ENCODE measurements at regions not wholly inside any gene's neighbourhood (a gene's known extent, or its start where the extent isn't known, plus 50 kb on each side); places are given as distances from the start of the nearest gene placed in this dataset.

- Mint-ChIP-seq H3K4me1 (ENCODE audit: low read depth) (no peaks in the 10 kb centered on the region), H3K9me3 (no peaks in the 10 kb centered on the region), H3K27ac (no peak overlapping the region), H3K4me3 (no peak overlapping the region), H3K36me3 (ENCODE audit: low read depth) (no peaks in the 10 kb centered on the region), H3K27me3 (ENCODE audit: low read depth) (peaks cover 22% of the 10 kb centered on the region)
- intact Hi-C loops (cut with micrococcal nuclease), result no loop called here
- CTCF ChIA-PET, result no interaction called here
- DNase-seq, result no peak
Measured at GRCh38 chr7:18288322-18289037, 207.1 kb upstream of the HDAC9 start.

GRCh38 chr7:18289788-18290187 lies 205.8 kb upstream of the HDAC9 start:
- CTCF ChIA-PET, result no interaction called here
- no peaks in the 10 kb centered on the region for H3K36me3 Mint-ChIP-seq (ENCODE audit: low read depth)
- no peaks in the 10 kb centered on the region for H3K4me1 Mint-ChIP-seq (ENCODE audit: low read depth)
- no peaks in the 10 kb centered on the region for H3K9me3 Mint-ChIP-seq
- no peak overlapping the region for H3K27ac Mint-ChIP-seq
- H3K4me3 Mint-ChIP-seq, result no peak overlapping the region
- DNase-seq, result no peak
- peaks cover 28% of the 10 kb centered on the region for H3K27me3 Mint-ChIP-seq (ENCODE audit: low read depth)
- intact Hi-C loops (cut with micrococcal nuclease), result no loop called here

GRCh38 chr7:18290223-18290622 lies 205.3 kb upstream of the HDAC9 start:
- Mint-ChIP-seq H3K27ac (no peak overlapping the region), H3K4me3 (no peak overlapping the region), H3K4me1 (ENCODE audit: low read depth) (no peaks in the 10 kb centered on the region), H3K36me3 (ENCODE audit: low read depth) (no peaks in the 10 kb centered on the region), H3K27me3 (ENCODE audit: low read depth) (peaks cover 28% of the 10 kb centered on the region), H3K9me3 (no peaks in the 10 kb centered on the region)
- DNase-seq, result no peak
- CTCF ChIA-PET, result interaction anchor here (0.7 kb wide), 1 partner anchor 520 kb away, joined by 3 read pairs; no protein-coding TSS in a partner anchor
- intact Hi-C loops (cut with micrococcal nuclease), result no loop called here

GRCh38 chr7:18290865-18291264 lies 204.7 kb upstream of the HDAC9 start:
- no peaks in the 10 kb centered on the region for H3K9me3 Mint-ChIP-seq
- H3K4me3 Mint-ChIP-seq, result no peak overlapping the region
- no peak overlapping the region for H3K27ac Mint-ChIP-seq
- CTCF ChIA-PET, result interaction anchor here (0.7 kb wide), 1 partner anchor 521 kb away, joined by 3 read pairs; no protein-coding TSS in a partner anchor
- peaks cover 28% of the 10 kb centered on the region for H3K27me3 Mint-ChIP-seq (ENCODE audit: low read depth)
- no peak for DNase-seq
- no peaks in the 10 kb centered on the region for H3K4me1 Mint-ChIP-seq (ENCODE audit: low read depth)
- H3K36me3 Mint-ChIP-seq (ENCODE audit: low read depth), result no peaks in the 10 kb centered on the region
- intact Hi-C loops (cut with micrococcal nuclease), result no loop called here

- no peaks in the 10 kb centered on the region for H3K4me1 Mint-ChIP-seq (ENCODE audit: low read depth)
- H3K27me3 Mint-ChIP-seq (ENCODE audit: low read depth), result peaks cover 28% of the 10 kb centered on the region
- H3K27ac Mint-ChIP-seq, result no peak overlapping the region
- H3K36me3 Mint-ChIP-seq (ENCODE audit: low read depth), result no peaks in the 10 kb centered on the region
- H3K9me3 Mint-ChIP-seq, result no peaks in the 10 kb centered on the region
- CTCF ChIA-PET, result interaction anchor here (0.7 kb wide), 1 partner anchor 70 kb away, joined by 3 read pairs; no protein-coding TSS in a partner anchor
- intact Hi-C loops (cut with micrococcal nuclease), result no loop called here
- DNase-seq, result no peak
- H3K4me3 Mint-ChIP-seq, result no peak overlapping the region
Measured at GRCh38 chr7:18292584-18292983, 203.0 kb upstream of the HDAC9 start.

GRCh38 chr7:18293759-18294158 lies 201.8 kb upstream of the HDAC9 start:
- CTCF ChIA-PET, result no interaction called here
- Mint-ChIP-seq H3K36me3 (ENCODE audit: low read depth) (no peaks in the 10 kb centered on the region), H3K4me1 (ENCODE audit: low read depth) (no peaks in the 10 kb centered on the region), H3K27me3 (ENCODE audit: low read depth) (peaks cover 26% of the 10 kb centered on the region), H3K9me3 (no peaks in the 10 kb centered on the region), H3K27ac (no peak overlapping the region), H3K4me3 (no peak overlapping the region)
- DNase-seq, result no peak
- intact Hi-C loops (cut with micrococcal nuclease), result no loop called here

DNA sequence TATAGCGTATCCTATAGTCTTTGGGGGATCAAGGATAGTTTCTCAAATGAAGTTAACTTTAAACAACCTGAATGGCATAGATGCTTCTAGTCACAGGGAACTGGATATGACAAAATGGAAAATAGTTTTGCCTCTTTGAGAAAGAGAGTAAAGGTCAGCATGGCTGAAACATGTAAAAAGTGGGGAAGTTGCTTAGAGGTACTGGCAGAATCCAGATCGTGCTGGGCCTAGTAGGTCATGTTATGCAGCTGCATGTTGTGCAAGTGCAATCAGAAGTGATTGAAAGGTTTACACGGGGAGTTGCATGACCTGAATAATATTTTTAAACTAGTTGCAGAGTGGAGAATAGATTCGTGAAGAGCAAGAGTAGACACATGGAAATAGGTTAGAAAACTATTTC lies 201.1 kb upstream of the HDAC9 start:
- no peak overlapping the region for H3K4me3 Mint-ChIP-seq
- no peaks in the 10 kb centered on the region for H3K36me3 Mint-ChIP-seq (ENCODE audit: low read depth)
- intact Hi-C loops (cut with micrococcal nuclease), result no loop called here
- H3K4me1 Mint-ChIP-seq (ENCODE audit: low read depth), result no peaks in the 10 kb centered on the region
- no peaks in the 10 kb centered on the region for H3K9me3 Mint-ChIP-seq
- no peak overlapping the region for H3K27ac Mint-ChIP-seq
- peaks cover 24% of the 10 kb centered on the region for H3K27me3 Mint-ChIP-seq (ENCODE audit: low read depth)
- DNase-seq, result no peak
- CTCF ChIA-PET, result no interaction called here

DNA sequence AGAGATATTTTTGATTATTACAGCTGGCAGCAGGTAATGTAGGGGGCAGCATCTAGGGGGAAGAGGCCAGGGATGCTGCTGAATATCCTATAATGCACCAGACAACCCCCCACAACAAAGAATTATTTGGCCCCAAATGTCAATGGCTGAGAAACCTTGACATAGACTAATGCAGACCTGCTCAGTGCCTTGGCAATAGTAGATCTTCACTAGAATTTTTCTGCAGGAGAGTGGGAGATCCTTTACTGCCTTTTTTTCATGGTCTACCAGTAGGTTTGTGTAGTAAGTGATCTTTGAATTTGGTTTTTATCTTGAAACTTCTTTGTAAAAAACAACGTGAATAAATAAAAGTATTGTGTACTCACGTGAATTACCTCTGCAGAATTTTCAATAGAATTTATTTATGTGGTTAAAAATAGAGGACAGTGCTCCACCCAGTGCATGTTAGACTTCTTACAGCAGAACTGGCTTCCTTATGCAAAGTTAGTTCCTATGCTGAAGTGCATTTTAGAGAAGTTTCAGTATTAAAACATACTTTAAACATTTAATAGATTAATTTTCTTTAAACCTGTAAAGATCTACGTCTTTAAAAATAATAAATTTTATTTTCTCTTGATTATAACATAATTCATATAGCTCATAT lies 199.6 kb upstream of the HDAC9 start:
- CTCF ChIA-PET, result no interaction called here
- H3K4me3 Mint-ChIP-seq, result no peak overlapping the region
- H3K36me3 Mint-ChIP-seq (ENCODE audit: low read depth), result no peaks in the 10 kb centered on the region

DNA sequence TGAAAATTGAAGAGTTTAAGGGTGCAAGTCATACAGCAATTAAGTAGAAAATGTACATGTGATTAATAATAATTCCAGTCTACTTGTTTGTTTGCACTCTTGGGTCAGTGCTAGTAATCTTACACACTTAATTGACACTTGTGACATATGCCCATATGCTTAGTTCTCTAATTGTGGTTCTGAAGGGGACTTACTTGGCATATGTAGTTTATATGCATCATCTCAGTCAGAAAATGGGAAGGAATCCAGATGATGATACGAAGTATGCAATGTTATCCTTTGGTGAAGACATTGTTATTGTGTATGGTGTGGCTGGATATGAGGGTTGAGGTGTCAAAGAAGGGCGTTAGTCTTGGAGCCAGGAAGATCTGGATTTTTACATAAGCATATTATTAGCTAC lies 193.5 kb upstream of the HDAC9 start:
- Mint-ChIP-seq H3K4me3 (no peak overlapping the region), H3K27ac (no peak overlapping the region), H3K36me3 (ENCODE audit: low read depth) (no peaks in the 10 kb centered on the region), H3K27me3 (ENCODE audit: low read depth) (no peaks in the 10 kb centered on the region), H3K9me3 (no peaks in the 10 kb centered on the region), H3K4me1 (ENCODE audit: low read depth) (no peaks in the 10 kb centered on the region)
- intact Hi-C loops (cut with micrococcal nuclease), result no loop called here
- DNase-seq, result no peak
- CTCF ChIA-PET, result no interaction called here

More for the DNA sequence above, 199.6 kb upstream of the HDAC9 start:
- intact Hi-C loops (cut with micrococcal nuclease), result no loop called here
- Mint-ChIP-seq H3K27me3 (ENCODE audit: low read depth) (peaks cover 16% of the 10 kb centered on the region), H3K27ac (no peak overlapping the region), H3K4me1 (ENCODE audit: low read depth) (no peaks in the 10 kb centered on the region), H3K9me3 (no peaks in the 10 kb centered on the region)
- no peak for DNase-seq

- Mint-ChIP-seq H3K27ac (no peak overlapping the region), H3K4me3 (no peak overlapping the region), H3K27me3 (ENCODE audit: low read depth) (no peaks in the 10 kb centered on the region), H3K4me1 (ENCODE audit: low read depth) (no peaks in the 10 kb centered on the region), H3K9me3 (no peaks in the 10 kb centered on the region), H3K36me3 (ENCODE audit: low read depth) (no peaks in the 10 kb centered on the region)
- no peak for DNase-seq
- intact Hi-C loops (cut with micrococcal nuclease), result no loop called here
- CTCF ChIA-PET, result interaction anchor here (2.1 kb wide), 1 partner anchor 18 kb away, joined by 6 read pairs; no protein-coding TSS in a partner anchor
Measured at GRCh38 chr7:18305866-18306265, 189.7 kb upstream of the HDAC9 start.

- no peaks in the 10 kb centered on the region for H3K9me3 Mint-ChIP-seq
- CTCF ChIA-PET, result interaction anchor here (2.1 kb wide), 1 partner anchor 18 kb away, joined by 6 read pairs; no protein-coding TSS in a partner anchor
- H3K27ac Mint-ChIP-seq, result no peak overlapping the region
- intact Hi-C loops (cut with micrococcal nuclease), result no loop called here
- no peaks in the 10 kb centered on the region for H3K36me3 Mint-ChIP-seq (ENCODE audit: low read depth)
- H3K4me3 Mint-ChIP-seq, result no peak overlapping the region
- H3K4me1 Mint-ChIP-seq (ENCODE audit: low read depth), result no peaks in the 10 kb centered on the region
- no peaks in the 10 kb centered on the region for H3K27me3 Mint-ChIP-seq (ENCODE audit: low read depth)
- DNase-seq, result no peak
Measured at GRCh38 chr7:18306696-18307095, 188.9 kb upstream of the HDAC9 start.

DNA sequence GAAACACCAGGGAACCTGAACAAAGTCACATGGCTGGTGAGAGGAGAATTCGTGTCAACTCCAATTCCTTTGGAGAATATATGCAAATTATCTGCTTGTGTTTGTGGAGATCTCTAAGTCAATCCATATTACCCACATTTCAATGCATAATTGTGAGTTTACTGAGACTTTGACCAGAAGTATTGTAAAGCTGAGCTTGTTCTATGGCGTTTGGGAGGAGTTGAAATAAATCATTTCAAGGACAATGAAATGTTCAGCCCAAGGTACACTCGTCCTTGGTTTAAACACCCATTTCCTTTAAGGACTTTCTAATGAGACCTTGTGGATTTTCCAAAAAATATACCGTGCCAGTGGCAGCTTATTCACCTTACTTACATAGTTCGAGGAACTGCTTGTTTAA lies 186.6 kb upstream of the HDAC9 start:
- Mint-ChIP-seq H3K9me3 (no peaks in the 10 kb centered on the region), H3K4me3 (no peak overlapping the region), H3K4me1 (ENCODE audit: low read depth) (no peaks in the 10 kb centered on the region), H3K27me3 (ENCODE audit: low read depth) (no peaks in the 10 kb centered on the region), H3K36me3 (ENCODE audit: low read depth) (no peaks in the 10 kb centered on the region), H3K27ac (no peak overlapping the region)
- DNase-seq, result no peak
- CTCF ChIA-PET, result no interaction called here
- intact Hi-C loops (cut with micrococcal nuclease), result no loop called here

GRCh38 chr7:18312482-18312881 lies 183.1 kb upstream of the HDAC9 start:
- H3K27me3 Mint-ChIP-seq (ENCODE audit: low read depth), result no peaks in the 10 kb centered on the region
- intact Hi-C loops (cut with micrococcal nuclease), result no loop called here

More at GRCh38 chr7:18312482-18312881, 183.1 kb upstream of the HDAC9 start:
- no peaks in the 10 kb centered on the region for H3K36me3 Mint-ChIP-seq (ENCODE audit: low read depth)
- no peak for DNase-seq
- H3K4me1 Mint-ChIP-seq (ENCODE audit: low read depth), result no peaks in the 10 kb centered on the region
- no peak overlapping the region for H3K4me3 Mint-ChIP-seq
- no peaks in the 10 kb centered on the region for H3K9me3 Mint-ChIP-seq
- H3K27ac Mint-ChIP-seq, result no peak overlapping the region
- CTCF ChIA-PET, result no interaction called here

Measured in activated naive CD4-positive, alpha-beta T cell treated with anti-CD3 and anti-CD28 coated beads for 36 hours (primary cell).